Kidney tubule cell (primary cell): ENCODE measurements at regions not wholly inside any gene's neighbourhood (a gene's known extent, or its start where the extent isn't known, plus 50 kb on each side); places are given as distances from the start of the nearest gene placed in this dataset.
"Not testable (repeated sequence)": the region's sequence is repeated elsewhere in the genome, so short reads cannot be mapped to it uniquely, and the experiment has no call there.

Experiments
- DNase-seq: peaks from one replicate; pipeline ENCODE4 v3.0.0-alpha.2; 2018; ENCODE audit warnings: low spot score

DNA sequence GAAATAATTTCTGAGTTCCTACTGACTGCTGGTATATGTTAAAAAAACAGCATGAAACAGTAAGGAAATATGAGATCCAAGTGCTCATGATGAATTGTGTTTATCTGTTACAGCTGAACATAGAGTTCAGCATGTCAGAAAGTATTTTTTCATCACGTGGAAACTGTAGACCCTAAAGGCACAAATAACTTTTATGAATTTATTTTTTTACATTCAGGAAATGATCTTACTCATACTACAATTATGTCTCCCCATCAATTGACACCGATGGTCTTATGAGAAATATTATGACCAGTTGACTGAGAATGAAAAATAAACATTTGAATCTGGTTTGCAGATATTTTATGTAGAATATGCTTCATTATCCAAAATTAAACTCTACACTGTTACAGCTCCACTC lies 283.1 kb upstream of the SPANXN4 start:
- no peak for DNase-seq

DNA sequence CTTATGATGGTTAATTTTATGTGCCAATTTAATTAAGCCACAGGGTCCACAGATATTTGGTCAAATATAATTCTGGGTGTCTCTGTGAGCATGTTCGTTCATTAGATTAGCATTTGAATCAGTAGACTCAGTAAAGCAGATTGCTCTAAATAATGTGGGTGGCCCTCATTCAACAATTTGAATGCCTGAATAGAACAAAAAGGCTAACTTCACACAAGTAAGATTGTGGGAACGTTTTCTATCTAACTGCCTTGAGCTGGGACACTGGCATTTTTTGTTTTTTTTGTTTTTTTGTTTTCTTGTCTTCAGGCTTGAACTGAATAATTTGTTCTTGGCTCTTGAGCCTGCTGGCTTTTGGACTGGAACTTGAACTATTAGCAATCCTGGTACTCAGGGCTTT lies 292.4 kb upstream of the SPANXN4 start:
- no peak for DNase-seq

DNA sequence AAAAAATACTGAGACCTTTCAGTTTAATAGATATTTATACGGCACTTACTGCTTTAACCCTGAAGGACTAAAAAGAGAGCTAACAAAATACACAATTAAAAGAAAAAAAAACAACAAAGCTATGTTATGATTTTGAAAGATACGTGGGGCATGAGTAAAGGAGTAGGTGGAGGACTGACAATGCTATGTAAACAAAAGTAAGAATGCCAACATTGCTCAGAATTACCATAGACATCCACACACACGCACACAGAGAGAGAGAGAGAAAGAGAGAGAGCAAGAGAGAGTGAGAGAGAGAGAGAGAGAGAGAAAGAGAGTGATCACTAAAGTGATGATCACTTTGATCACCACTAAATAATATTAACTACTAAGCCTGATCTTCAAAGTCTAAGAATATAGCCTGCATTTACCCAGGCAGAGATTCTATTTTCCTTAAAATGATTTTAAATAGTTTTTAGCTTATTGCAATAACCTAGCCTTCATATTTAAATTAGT lies 313.9 kb upstream of the SPANXN4 start:
- no peak for DNase-seq

DNA sequence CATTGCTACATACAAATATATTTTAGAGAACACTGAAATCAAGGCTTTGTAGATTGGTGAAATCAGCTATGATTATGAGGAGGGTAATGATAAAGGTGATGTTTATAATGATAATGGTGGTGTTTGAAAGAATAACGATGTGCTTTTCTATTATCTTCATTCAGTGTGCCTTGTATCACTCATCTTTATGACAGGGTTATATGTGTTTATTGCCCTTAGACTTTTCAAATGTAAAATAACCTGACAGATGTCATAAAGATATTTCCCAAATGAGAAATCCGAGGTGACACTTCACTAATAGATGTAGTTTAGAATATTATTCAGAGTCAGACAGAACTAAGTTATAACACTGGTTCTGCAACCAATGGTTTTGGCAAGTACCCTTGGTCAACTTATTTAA lies 323.0 kb upstream of the SPANXN4 start:
- DNase-seq: no peak

DNA sequence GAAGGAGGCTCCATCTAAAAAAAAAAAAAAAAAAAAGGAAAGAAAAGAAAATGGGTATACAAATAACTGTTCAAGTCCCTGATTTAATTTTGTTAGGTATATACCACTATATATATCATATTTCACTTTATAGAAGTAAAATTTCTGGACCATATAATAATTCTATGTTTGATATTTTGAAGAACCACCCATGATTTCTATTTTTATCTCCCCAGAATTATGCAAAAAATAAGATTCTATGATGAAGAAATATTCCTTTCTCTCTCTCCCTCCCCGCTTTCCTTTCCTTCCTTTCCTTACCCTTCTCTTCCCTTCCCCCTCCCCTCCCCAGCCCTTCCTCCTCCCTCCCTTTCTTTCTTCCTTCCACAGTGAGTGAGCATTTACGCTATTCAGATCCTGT lies 337.5 kb upstream of the SPANXN4 start:
- no peak for DNase-seq

DNA sequence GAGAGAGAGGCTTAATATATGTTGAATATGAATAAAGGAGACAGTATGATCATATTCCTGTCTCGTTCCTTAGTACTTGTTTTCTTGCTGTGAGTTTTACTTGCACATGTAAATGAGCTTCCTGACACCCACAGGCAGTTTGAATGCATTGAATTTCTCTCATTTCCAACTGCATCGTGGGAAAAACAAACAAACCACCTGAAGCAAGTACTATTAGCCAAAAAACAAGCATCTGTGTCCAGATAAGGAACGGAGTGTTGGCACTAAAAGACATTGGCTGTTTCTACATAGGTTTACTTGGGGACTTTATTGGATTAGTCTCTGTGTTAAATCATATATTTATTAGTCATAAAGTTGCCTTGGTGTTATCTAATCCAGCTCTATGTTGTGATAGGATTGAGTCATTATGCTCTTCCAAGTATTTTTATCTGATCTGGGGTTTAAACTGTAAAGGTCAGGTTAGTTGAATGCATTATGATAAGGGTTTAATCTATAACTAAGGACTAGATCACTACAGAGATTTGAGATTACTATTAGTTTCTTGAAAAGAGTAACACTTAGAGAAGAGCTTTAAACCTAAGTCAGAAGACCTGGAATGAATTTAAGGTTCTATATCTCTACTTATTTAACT lies 339.0 kb upstream of the SPANXN4 start:
- DNase-seq: no peak

DNA sequence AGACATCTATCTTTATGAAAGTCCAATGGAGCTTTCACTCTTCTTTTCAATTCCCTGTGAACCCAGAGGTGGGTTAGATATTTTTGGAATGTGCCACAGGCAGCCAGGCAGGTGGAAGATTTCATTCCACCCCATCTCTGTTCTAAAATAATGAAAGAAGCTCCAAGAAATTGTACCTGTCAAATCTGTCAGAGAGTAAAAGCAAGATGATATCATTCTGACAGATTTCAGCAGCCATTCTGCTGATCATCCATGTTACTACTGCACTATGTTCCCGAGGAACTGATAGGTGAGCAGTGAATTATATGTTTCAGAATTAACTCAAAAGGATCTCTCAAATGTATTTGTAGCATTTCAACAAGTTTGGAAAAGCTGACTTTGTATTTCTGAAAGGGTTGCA lies 339.5 kb upstream of the SPANXN4 start:
- no peak for DNase-seq

DNA sequence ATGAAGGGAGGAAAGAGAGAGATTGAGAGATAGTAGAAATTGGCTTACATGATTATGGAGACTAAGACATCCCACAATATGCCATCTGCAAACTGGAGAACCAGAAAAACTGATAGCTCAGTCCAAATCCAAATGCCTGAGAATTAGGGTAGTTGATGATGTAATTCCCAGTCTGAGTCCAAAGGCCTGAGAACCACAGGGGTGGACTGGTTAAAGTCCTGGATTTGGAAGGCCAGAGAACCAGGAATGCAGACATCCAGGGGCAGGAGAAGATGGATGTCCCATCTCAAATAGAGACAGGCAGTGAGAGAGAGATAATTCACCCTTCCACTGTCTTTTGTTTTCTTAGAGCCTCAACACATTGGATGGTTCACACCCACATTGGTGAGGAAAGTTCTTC lies 345.7 kb upstream of the SPANXN4 start:
- DNase-seq: no peak

DNA sequence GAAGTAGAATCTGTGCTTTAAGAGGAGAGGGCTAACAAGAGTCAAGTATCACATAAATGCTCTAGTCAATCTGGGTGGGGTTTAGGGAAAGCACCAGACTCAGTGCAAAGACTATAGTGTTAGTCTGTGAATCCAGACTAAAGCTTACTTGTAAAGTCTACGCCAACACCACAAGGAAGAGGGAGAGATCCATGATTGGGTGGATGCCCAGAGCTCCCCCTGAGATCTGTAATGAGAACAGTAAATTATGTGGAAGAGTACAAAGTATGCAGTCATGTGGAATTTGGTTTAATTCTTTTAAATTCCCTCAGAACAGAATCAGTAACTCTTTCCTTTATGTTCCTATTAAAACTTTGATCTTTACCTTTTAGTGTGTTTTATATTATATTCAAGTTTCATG lies 354.7 kb upstream of the SPANXN4 start:
- DNase-seq: no peak

DNA sequence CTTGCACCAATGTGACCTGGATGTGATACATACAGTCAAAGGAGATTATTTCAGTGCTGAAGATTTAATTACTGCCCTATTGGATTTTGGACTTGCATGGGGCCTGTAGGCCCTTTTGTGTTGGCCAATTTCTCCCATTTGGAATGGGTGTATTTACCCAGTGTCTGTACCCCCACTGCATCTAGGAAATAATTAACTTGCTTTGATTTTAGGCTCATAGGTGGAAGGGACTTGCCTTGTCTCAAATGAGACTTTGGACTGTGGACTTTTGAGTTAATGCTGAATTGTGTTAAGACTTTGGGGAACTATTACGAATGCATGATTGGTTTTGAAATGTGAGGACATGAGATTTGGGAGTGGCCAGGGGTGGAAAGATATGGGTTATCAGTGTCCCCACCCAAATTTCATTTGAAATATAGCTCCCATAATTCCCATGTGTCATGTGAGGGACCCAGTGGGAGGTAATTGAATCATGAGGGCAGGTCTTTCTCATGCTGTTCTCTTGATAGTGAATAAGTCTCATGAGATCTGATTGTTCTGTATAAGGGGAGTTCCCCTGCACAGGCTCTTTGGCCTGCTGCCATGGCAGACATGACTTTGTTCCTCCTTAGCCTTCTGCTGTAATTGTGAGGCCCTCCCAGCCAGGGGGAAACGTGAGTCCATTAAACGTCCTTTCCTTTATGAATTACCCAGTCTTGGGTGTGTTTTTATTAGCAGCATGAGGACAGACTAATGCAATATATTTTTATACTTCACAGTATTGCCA lies 362.2 kb upstream of the SPANXN4 start:
- DNase-seq: peak; percentile 2

DNA sequence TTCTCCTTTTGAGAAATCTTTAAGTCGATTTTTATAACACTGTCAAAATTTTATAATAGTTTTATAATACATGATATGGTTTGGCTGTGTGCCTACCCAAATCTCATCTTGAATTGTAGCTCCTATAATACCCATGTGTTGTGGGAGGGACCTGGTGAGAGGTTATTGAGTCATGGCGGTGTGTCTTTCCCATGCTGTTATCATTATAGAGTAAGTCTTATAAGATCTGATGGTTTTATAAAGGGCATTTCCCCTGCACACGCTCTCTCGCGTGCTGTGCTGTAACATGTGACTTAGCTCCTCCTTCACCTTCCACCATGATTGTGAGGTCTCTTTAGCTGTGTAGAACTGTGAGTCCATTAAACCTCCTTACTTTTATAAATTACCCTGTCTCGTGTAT lies 364.0 kb upstream of the SPANXN4 start:
- no peak for DNase-seq

DNA sequence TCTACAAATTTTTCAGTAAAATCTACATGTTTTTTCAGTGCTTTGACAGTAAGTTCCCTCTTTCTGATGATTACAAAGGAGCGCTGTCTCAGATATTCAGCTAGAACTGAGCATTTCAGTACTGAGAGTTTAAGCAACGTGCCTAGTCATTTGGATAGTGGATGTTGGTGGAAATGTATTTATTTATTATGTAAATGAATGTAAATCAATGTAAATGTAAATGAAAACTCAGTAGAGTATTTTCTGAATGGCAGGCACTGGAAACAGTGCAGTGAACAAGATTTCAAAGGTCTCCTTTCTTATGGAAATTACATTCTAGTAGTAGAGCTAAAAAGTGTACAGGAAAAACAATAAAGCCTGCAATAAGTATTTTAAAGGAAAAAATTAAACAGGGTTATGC lies 370.2 kb upstream of the SPANXN4 start:
- no peak for DNase-seq

DNA sequence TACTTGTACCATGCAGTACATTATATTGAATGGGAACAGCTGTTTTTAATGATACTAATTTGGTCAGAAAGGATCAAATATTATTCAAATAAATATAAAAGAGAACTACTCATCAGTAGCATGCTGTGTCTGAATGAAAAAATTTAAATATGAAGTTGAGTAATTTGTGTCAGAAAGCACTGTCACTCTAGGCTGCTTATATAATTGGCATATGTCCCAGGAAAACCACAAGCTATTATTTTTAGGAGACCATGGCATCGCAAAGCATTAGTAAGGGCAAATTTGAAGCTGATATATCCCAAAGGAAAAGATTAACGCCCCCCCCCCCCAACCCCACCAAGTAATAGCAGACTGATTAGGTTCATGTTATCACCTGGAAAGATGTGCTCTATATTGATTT lies 388.5 kb upstream of the SPANXN4 start:
- no peak for DNase-seq

DNA sequence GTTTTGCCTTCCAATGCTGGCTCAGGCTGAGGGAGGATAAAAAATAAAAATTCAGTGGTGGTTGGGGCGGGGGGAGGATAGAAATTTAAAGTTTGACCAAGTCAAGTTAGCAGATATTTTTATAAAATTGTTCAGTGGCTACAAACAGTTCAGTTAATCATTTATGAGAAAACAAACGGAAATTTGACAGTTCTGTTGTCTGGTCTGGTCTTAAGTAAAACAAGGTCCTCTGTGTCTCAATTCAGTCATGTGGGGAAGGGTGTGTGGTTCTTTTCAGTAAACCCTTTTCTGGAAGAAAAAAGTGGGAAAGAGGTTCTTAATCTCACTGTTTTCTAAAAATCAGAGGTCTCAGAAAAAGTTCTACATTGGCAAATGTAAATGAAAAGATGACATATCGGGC lies 409.1 kb upstream of the SPANXN4 start:
- DNase-seq: no peak

DNA sequence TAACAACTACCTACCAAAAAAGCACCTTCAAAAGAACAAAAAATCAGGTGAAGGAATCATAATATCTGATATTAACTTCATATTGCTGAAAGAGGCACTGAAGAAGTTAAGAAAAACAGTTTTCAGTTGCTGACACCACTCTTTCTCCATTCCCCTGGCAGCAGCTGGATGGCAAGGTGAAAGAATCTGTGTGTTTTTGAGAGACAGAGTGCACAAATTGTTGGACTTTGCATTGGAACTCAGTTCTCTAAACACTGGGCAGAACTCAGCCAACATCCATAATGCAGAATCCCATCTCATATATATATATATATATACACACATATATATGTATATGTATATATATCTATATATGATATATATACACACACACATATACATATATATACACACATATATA lies 408.3 kb upstream of the MAGEC2 start:
- DNase-seq: no peak

DNA sequence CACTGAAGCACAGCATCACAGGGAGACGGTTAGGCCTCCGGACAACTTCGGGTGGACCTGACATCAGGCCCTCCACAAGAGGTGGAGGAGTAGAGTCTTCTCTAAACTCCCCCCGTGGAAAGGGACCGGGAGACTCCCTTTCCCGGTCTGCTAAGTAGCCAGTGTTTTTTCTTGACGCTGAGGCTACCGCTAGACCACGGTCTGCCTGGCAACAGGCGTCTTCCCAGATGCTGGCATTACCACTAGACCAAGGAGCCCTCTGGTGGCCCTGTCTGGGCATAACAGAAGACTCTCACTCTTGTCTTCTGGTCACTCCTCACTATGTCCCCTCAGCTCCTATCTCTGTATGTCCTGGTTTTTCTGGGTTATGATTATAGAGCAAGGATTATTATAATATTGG lies 401.5 kb upstream of the MAGEC2 start:
- DNase-seq: not testable (repeated sequence)

DNA sequence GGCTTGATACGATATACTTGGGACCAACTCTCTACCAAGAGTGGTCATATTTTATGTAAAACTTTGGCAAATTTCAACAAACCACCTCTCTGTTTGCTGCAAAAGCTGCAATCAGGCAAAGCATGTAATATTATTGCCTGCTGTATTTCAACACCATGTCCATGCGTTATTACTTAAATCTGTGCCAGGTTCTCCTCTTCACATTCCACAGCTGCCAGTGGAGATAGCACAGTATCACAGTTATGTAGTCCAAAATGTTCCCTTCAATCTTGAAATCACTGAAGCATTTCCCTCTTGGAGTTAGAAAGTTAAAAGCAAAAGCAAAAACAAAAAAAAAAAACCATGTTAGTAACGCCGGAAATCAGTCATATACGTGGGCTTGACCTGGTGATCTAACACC lies 396.7 kb upstream of the MAGEC2 start:
- no peak for DNase-seq

DNA sequence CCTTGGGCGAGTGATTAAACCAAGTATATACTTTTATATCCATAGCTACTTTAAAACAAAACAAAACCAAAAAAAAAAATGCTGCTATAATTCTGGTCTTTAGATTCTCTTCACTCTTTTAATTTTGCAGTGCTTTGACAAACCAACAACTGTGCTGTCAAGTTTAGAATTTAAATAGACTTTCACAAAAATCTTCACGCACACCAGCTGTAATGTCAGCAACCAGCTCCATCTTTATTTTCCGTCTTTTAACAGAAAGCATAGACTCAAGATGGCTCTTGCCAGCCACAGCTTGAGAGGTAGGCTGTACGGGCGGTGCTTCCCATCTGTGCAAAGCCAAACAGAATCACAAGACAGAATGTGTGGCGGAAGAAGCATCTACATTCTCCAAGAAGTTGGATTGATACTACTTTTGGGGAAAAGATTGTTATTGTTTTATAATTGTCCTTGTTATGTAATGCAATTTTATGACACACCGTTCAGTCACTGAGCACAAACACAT lies 388.3 kb upstream of the MAGEC2 start:
- no peak for DNase-seq

DNA sequence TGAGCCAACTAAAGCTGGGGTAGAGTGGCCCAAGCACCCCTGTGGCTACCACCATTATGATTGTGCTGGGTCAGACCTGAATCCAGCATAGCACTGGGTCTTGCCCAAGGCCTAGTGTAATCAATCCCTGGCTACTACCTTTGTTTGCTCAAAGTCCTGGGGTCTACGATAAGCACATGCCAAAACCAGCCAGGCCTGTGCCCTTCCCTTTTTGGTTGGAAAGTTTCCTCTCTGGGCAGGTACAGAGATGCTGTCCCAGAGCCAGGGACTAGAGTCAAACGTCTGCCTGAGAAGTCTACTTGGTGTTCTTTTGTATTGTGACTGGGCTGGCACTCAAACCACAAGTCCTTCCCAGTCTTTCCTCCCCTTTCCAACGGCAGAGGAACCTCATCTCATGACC lies 371.5 kb upstream of the MAGEC2 start:
- DNase-seq: no peak

DNA sequence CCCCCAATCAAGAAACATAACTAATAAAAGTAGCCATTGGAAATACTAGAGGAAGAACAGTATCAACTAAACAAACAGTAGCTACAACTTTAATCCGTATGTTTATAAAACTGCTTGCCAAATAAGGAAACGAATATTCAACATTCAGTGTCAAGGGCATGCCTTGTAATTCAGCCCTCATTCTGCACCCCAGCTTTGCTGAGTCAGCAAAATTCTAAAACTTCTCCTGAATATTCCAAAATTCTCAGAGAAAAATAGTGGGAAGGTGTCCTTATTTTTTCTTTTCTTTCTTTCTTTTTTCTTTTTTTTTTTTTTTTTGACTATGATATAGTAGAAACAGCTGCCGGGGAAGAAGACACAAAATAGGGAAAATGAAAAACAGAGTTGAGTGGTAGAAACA lies 344.8 kb upstream of the MAGEC2 start:
- DNase-seq: no peak

DNA sequence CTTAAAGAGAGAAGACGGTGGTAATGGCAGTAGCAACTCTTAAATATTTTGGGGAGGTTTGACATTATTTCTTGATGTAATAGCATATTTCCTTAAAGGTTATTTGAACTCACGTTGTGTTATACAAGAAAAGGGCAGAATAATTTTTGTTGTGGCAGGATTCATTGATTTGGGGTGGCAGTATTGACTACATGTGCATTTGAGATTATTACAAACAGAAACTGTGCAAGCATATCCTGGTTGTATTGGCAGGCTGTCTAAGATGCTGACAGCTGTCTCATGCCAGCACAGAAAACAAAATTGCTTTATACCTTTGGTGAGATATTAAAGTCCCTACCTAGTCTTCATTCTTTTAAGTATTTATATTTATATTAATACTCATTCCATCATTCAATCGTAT lies 300.7 kb upstream of the MAGEC2 start:
- no peak for DNase-seq

DNA sequence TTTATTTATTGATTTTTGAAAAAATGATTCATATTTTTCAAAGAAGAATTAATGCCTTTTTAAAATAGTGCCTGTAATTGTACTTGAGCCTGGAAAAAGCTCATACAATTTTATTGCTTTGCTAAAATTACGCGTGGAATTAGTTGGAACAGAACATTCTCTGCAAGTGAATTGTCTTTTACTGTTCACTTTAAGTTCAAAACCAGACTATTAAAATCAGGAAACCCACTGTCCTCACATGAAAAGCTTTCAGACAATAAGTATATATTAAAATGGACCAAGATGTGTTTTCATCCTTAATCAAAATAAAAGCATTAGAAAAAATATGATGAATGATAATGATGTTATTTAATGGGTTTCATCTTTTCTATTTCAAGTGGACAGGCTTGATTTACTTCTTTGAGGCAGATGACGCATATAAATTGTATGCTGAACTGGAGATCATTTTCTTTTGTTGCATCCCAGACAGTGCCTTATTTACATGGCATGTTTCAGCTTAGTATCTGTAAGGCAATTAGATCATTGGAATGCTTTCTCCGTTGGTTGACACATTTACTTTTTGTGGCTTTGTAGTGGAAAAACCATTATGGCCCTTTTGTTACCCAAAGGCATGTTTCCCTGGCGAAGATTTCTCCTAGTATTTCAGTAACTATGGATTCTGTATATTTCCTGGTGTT lies 299.0 kb upstream of the MAGEC2 start:
- no peak for DNase-seq

DNA sequence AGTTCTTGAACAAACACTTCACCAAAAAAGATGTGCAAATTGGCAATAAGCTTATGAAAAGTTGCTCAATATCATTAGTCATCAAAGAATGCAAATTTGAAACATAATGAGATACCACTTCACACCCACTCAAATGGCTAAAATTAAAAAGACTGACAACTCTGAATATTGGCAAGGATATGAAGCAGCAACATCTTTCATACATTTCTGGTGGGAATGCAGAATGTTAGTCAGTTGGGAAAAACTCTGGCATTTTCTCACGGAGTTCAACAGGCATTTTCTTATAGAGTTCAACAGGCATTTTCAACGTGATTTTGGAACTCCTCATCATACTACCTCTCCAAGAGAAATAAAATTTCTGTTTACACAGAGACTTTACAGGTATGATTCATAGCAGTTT lies 297.4 kb upstream of the MAGEC2 start:
- DNase-seq: no peak
